ENCODE measurements at regions not wholly inside any gene's neighbourhood (a gene's known extent, or its start where the extent isn't known, plus 50 kb on each side); places are given as distances from the start of the nearest gene placed in this dataset.
"Not testable (repeated sequence)": the region's sequence is repeated elsewhere in the genome, so short reads cannot be mapped to it uniquely, and the experiment has no call there.

GRCh38 chr1:148404786-148405568 lies 78.1 kb downstream of the PPIAL4G start:
- CTCF ChIA-PET; H4K20me1 ChIP-seq (ENCODE audit: control insufficient read depth, insufficient read depth); H3K79me2 ChIP-seq (ENCODE audit: control insufficient read depth, insufficient read depth, low read length); H3K27ac ChIP-seq (ENCODE audit: control insufficient read depth, insufficient read depth); RAD21 ChIA-PET (ENCODE audit: unreplicated experiment); H3K36me3 ChIP-seq (ENCODE audit: control insufficient read depth in 2 of 2, insufficient read depth in 2 of 2, low read length in 1 of 2); intact Hi-C loops (cut with micrococcal nuclease; ENCODE audit: unreplicated experiment); H3K4me3 ChIP-seq; in situ Hi-C loops (cut with MboI); H3K9ac ChIP-seq (ENCODE audit: control insufficient read depth, insufficient read depth, low read length); DNase-seq (ENCODE audit: low read depth, low spot score); H3K4me1 ChIP-seq (ENCODE audit: control insufficient read depth, insufficient read depth, low read length); H3K4me2 ChIP-seq (ENCODE audit: control insufficient read depth, insufficient read depth); BruUV-seq (replicated peaks); ATAC-seq; H3K9me3 ChIP-seq (replicated peaks; ENCODE audit: control insufficient read depth, insufficient read depth, low read length); FAIRE-seq; H2AFZ ChIP-seq (ENCODE audit: control insufficient read depth, low read depth, low read length); H3K27me3 ChIP-seq (replicated peaks in 1 of 2; ENCODE audit: control insufficient read depth in 2 of 2, insufficient read depth in 2 of 2, low read length in 1 of 2); SMC1A ChIA-PET (ENCODE audit: uncharacterized antibody, unreplicated experiment); POLR2A ChIA-PET: not testable (repeated sequence)
- WGBS (ENCODE audit: insufficient coverage, insufficient replicate concordance, low lambda C conversion rate, missing lambda C conversion rate): 96% methylated on average over 28 of the region's 30 CpGs

- CTCF ChIA-PET; ATAC-seq; H2AFZ ChIP-seq (ENCODE audit: control insufficient read depth, low read depth, low read length); H3K9ac ChIP-seq (ENCODE audit: control insufficient read depth, insufficient read depth, low read length); FAIRE-seq; H3K4me2 ChIP-seq (ENCODE audit: control insufficient read depth, insufficient read depth); BruUV-seq (replicated peaks); in situ Hi-C loops (cut with MboI); H4K20me1 ChIP-seq (ENCODE audit: control insufficient read depth, insufficient read depth); POLR2A ChIA-PET; SMC1A ChIA-PET (ENCODE audit: uncharacterized antibody, unreplicated experiment); H3K27ac ChIP-seq (ENCODE audit: control insufficient read depth, insufficient read depth); H3K36me3 ChIP-seq (ENCODE audit: control insufficient read depth in 2 of 2, insufficient read depth in 2 of 2, low read length in 1 of 2); H3K4me1 ChIP-seq (ENCODE audit: control insufficient read depth, insufficient read depth, low read length); H3K4me3 ChIP-seq; DNase-seq (ENCODE audit: low read depth, low spot score); H3K79me2 ChIP-seq (ENCODE audit: control insufficient read depth, insufficient read depth, low read length); RAD21 ChIA-PET (ENCODE audit: unreplicated experiment); H3K9me3 ChIP-seq (replicated peaks; ENCODE audit: control insufficient read depth, insufficient read depth, low read length); H3K27me3 ChIP-seq (replicated peaks in 1 of 2; ENCODE audit: control insufficient read depth in 2 of 2, insufficient read depth in 2 of 2, low read length in 1 of 2): not testable (repeated sequence)
- 92% methylated on average over 2 of the region's 2 CpGs for WGBS (ENCODE audit: insufficient coverage, insufficient replicate concordance, low lambda C conversion rate, missing lambda C conversion rate)
- intact Hi-C loops (cut with micrococcal nuclease; ENCODE audit: unreplicated experiment): loop anchor here (2.0 kb wide), 2 partner anchors 15 to 69 kb away; no protein-coding TSS in a partner anchor
Observed at GRCh38 chr1:148403925-148404324, 79.2 kb downstream of the PPIAL4G start.

DNA sequence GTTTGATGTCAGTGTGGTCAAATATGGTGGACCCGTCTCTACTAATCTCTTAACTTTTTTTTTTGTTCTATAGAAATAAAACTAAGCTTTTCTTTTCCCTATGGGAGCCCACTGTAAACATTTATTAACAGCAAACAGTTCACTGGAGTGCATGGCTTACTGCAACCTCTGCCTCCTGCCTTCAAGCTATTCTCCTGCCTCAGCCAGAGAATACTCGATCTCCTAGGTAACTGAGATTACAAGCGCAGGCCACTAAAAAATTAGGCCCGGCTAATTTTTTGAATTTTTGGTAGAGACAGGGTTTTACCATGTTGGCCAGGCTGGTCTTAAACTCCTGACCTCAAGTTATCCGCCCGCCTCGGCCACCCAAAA lies 80.0 kb downstream of the PPIAL4G start:
- H3K9me3 ChIP-seq (replicated peaks; ENCODE audit: control insufficient read depth, insufficient read depth, low read length); DNase-seq (ENCODE audit: low read depth, low spot score); H4K20me1 ChIP-seq (ENCODE audit: control insufficient read depth, insufficient read depth); H3K4me2 ChIP-seq (ENCODE audit: control insufficient read depth, insufficient read depth); H2AFZ ChIP-seq (ENCODE audit: control insufficient read depth, low read depth, low read length); H3K27ac ChIP-seq (ENCODE audit: control insufficient read depth, insufficient read depth); H3K36me3 ChIP-seq (ENCODE audit: control insufficient read depth in 2 of 2, insufficient read depth in 2 of 2, low read length in 1 of 2); ATAC-seq; FAIRE-seq; CTCF ChIA-PET; H3K27me3 ChIP-seq (replicated peaks in 1 of 2; ENCODE audit: control insufficient read depth in 2 of 2, insufficient read depth in 2 of 2, low read length in 1 of 2); BruUV-seq (replicated peaks); H3K9ac ChIP-seq (ENCODE audit: control insufficient read depth, insufficient read depth, low read length); SMC1A ChIA-PET (ENCODE audit: uncharacterized antibody, unreplicated experiment); in situ Hi-C loops (cut with MboI); H3K79me2 ChIP-seq (ENCODE audit: control insufficient read depth, insufficient read depth, low read length); H3K4me1 ChIP-seq (ENCODE audit: control insufficient read depth, insufficient read depth, low read length): not testable (repeated sequence)
- WGBS (ENCODE audit: insufficient coverage, insufficient replicate concordance, low lambda C conversion rate, missing lambda C conversion rate): 52% methylated on average over 4 of the region's 7 CpGs
- RAD21 ChIA-PET (ENCODE audit: unreplicated experiment): interaction anchor here (1.0 kb wide), 1 partner anchor 21 kb away, joined by 3 read pairs; no protein-coding TSS in a partner anchor
- intact Hi-C loops (cut with micrococcal nuclease; ENCODE audit: unreplicated experiment): loop anchor here (2.0 kb wide), 2 partner anchors 14 to 68 kb away; no protein-coding TSS in a partner anchor
- peak overlapping the region; percentile 73; the same call in 1 of the 2 replicates for H3K4me3 ChIP-seq
- POLR2A ChIA-PET: interaction anchor here (1.0 kb wide), 1 partner anchor 15 kb away, joined by 3 read pairs; no protein-coding TSS in a partner anchor
